Dermis microvascular lymphatic vessel endothelial cell (primary cell): ENCODE measurements at regions not wholly inside any gene's neighbourhood (a gene's known extent, or its start where the extent isn't known, plus 50 kb on each side); places are given as distances from the start of the nearest gene placed in this dataset.

ENCODE experiments used
- DNase-seq, 2 donors: peaks; one replicate each; pipeline versions ENCODE4 v3.0.0 to v3.0.0-alpha.2; 2010; ENCODE audit warnings: low read depth in 2 of 2

DNA sequence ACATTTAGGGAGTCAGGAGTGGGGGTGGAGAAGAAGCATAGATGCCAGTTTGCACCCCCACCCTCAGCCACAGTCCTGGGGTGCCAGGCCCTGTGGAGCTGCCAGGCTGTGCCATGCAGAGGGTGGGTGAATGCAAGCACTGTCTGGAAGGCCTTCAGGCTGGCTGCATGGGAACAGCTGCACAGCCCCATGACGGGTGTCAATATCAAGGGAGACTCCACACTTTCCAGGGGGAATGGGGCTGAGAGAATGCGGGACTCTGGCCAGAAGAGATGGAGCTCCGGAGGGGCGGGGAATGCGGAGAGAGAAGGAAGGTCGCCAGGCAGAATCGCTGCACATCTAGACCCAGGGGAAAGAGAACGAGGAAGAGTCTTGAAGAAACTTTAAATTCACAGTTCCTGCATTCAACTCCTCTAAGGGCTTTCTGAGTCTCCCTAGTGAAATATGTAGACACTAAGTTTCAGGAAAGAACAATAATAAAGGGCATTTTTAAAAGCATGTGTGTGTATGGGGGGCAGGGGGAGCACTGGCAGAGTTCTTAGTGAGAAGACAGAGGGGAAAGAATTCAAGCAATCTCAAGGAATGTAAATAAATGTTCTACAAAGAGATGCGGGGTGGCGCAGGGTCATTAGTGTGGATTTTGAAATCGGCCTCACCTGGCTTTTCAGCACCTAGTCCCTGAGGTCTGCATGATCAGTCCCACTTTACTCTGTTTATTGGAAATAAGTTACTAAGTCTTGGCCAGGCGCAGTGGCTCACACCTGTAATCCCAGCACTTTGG lies 59.1 kb downstream of the BOD1 start:
- DNase-seq = no peak

DNA sequence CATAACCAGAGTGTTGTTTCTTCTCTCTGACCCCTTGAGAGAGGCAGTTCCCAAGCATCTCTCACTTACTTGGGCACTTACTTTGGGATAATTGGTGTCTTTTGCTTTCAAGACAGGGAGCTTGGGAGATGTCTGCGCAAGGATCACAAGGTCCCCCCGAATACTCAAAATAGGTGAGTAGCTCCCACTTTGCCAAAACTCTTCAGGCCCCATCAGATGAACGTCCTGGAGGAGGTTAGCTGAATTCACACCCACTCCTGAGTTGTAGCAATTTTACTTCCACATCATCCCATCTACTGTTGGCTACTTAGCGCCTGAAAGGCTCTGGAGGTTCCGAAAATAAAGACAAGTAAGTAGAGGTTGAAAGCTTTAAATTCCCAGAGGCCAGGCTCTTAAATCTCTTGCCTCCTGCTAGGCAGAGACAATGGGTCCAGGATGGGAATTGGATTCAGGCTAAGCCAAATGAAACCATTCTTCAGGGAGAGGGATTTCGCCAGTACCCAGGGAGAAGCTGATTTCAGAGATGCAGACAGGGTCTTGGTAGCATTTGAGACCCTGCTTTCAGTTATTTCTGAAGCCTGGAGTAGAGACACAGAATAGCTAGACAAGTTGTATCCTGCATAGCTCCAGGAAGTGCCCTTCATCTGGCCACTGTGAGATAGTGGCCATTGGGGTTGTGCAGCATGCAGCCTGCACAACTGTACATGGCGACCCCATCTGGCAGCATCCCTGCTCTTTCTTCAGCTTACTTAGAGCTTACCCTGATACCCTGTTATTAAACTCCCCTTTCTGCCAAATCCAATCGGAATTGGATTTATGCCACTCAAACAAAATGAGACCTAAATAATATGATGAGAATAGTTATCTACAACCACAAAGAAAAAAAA lies 60.1 kb downstream of the BOD1 start:
- DNase-seq = no peak

DNA sequence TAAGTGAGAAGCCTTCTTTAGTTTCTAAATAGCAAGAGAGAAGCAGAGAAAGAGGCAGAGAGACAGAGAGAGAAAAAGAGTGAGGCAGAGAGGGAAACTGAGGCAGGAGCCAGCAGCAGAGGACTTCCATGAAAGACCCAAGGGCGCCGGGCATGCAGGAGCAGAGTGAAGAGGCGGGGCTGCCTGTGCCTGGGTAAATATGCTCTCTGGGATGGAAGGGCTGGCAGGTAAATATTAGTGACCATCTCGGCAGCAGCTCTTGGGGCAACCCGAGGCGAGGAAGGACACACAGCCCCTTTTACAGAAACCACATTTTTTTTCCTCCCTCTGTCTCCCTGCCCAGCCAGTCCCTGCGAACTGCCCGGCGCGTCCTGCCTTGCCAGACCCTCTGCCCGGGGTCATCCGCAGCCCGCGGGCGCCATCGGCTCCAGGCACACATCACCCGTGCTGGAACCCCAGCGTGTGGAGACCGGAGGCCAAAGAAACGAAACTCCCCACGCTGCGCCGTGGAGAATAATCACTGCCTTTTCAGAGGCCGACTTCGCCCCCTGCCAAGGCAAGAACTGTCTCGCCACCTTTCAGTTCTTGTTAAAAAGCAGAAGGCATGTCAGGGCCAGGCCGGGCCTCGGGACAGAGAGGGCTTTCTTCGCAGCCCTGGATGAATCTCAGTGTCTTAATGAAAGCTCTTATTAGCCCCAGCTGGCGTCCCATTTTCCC lies 61.3 kb downstream of the BOD1 start:
- DNase-seq = no peak

DNA sequence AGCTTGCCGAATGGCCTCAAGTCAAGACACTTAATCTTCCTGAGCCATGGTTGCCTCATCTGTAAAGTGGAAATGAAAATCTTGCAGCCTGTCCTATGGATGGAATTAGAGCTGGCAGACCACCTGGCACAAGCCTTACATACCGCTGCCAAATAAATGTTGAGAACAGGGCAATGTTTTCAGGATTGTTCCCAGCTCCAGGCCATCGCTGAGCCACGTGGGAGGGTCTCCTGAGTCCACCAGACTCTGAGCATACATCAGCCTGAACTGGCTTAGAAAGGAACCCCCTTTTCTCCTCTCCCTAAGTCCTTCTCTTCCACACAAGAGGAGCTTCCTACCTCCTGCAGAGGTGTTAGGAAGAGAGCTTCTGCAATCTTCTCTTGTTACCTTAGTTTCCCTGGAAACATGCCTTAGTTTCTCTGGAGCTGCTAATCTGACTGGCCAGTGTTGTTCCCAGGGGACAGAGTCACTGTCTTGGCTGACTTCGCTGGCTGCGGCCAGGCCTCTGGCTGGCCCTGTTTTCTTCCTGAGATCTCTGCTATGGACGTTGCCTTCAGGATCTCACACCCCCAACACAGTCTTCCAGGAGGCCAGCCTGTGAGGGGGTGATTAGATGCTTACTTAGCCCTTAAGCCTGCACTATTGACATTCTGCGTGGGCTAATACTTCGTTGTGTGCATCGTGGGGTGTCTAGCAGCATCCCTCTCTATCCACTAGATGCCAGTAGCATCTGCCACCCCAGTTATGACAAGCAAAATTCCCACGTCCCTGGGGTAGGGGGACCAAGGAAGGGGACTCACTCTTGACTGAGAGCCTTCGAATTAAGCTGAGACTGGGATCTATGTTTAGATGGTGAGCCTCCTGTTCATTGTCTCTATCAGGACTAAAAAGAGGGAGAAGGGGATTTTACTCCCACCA lies 62.2 kb downstream of the BOD1 start:
- no peak for DNase-seq

DNA sequence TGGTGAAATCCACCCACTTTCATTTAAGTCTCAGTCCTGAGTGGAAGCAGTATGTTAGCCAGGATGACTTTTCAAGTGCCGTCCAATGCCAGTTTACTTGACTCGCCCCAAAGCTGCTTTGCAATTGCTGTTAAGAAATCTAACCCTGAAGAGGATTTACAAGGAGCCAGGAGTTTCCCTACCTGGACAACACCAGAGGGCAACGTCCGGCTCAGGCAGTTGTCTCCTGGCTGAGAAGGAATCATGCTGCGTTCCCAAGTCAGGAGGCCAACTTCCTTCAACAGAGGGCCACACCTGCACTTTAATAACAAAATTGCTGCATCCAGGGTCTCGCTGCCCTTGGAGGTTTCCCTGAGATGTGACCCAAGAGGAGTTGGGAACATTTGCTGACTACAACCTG lies 65.8 kb downstream of the BOD1 start:
- no peak for DNase-seq

DNA sequence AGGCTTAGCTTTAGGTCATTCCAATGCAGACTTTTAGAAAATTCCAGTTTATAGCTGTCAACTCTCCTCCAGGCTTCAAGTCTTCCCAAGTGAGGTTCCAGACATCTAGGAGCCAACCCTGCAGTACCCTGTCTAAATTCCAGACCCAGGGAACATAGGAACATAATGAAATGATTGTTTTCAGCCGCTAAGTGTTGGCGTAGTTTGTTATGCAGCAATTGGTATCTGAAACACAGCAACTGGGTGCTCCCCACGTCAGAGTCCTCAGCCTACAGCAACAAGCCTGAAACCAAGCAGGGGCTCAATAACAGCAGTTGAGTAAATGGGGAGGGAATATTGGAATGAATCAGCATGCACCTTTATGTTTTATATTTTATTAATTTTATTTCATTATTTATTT lies 66.8 kb downstream of the BOD1 start:
- DNase-seq = no peak

DNA sequence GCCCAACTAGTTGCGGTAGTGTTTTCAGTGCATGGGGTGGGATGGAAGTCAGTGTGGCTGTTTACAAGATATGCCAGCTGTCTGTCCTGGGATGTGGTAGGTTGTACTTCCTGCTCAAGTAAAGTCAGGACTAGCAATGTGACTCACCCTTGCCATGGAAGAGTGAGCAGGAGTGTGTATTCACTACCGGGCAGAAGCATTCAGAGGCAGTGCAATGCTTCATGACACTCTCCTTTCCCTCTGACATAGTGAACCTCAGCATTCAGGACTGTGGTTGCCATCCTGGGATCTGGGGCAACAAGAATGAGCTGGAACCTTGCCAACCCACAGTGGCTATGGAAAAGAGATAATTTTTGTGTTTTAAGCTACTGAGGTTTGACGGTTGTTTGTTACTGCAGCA lies 68.9 kb downstream of the BOD1 start:
- peak in 1 of 2 donors; percentile 30 for DNase-seq

DNA sequence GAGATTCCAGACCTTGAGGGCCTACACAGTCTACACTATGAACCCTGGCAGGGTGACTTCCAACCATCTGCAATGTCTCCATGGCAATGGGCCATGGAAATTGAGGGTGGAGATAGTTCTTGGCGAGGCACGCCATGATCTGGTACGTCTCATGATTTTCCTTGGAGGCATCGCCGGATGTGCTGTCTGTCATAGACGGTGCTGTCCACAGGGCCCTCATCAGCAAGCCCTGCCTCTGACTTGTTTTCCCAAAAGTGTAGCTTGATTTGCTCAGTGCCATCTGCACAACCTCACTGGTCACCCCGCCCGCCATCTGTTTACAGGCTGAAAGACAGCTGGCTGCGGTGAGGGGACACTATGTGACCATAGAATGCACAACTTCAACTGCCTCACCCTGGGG lies 73.5 kb downstream of the BOD1 start:
- no peak for DNase-seq

DNA sequence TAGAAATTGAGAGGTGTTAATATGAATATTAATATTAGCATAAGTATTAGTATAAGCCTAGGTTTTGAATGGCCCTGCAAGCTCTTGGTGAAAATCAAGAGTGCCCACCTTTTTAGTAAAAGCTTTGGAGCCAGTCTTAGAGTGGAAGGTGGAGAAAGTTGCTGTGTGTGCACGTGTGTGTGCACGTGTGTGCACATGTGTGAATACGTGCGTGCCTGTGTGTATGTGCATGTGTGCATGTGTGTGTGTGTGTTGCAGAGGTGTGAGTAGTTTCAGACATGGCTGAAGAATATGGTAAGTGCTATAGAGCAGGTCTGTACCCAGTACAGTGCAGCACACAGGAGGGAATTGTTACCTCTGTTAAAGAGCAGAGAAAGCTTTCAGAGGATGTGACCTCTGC lies 74.3 kb downstream of the BOD1 start:
- DNase-seq = no peak

DNA sequence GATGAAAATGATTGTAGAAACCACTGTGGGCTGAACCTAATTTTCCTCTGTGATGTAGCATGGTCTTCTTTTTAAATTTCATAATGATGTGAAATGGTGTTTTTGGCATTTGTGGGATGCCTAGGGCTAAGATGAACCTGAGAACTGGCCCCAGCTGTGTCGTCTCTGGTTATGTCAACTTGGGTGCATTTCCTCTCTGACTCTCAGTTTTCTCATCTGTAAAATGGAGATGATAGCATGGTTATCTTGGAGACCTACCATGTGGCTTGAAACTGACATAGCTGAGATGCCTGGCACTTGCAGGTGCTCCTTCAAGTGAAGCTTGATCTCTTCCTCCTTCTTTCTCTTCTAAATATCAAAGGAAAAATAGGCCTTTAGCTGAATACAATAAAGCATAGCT lies 77.8 kb downstream of the BOD1 start:
- no peak for DNase-seq

DNA sequence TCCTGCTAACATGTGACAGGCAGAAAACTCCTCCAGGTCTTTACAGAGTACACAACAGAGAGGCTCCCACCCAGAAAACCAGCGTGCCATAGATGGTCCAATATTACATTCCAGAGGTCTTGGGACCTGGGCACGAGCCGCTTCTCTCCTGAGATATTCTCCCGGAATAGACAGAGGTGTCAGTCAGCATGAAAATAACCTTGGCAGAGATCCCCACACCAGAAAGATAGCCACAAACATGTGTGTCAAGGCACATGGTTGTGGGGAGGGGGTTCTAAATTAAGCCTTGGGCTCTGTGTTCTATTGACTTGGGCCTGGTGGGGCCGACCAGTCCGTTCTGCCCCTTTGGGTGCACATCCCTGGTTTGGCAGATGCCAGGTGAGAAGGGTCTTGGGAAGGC lies 78.4 kb downstream of the BOD1 start:
- DNase-seq = no peak

DNA sequence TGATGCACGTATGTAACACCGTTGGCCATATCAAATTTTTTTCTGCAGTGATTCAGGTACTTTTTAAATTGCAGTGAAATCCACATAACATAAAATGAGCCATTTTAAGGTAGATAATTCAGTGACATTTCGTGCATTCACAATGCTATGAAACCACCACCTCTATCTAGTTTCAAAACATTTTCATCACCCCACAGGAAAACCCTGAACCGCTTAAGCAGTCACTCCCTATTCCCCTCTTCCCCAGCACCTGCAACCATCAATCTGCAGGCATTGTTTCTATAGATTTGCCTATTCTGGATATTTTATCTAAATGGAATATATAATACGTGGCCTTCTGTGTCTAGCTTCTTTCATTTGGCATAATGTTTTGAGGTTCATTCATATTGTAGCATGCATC lies 79.2 kb downstream of the BOD1 start:
- DNase-seq = no peak

DNA sequence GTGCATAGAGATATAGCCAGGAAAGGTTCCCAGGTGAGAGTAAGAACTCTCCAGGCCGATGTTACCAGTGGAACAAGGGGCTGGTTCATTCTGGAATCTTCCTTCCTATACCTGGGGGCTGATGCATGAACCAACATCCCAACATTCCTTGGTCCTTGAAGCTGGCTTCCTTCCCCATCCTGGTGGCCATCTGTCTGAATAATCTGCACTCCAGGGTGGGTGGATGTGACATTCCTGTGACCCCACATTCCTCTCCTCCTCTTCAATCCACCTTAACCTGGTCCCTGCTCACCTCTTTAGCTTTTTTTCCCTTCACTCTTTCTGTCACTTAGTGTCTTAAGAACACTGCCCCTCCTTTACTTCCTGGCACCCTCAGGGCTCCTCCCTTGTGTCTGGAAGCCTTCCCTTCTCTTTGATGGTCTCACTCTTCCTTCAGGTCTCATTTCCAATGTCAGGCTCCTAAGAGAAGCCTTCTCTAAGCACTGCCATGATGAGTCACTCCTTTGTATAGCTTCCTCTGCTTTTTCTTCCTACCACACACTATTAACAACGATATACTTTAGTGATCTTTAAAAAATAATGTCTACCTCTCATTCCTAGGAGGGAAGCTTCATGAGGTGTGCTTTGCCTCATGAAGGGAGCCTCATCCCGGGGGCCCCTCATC lies 80.3 kb downstream of the BOD1 start:
- peak in 1 of 2 donors; percentile 23 for DNase-seq

DNA sequence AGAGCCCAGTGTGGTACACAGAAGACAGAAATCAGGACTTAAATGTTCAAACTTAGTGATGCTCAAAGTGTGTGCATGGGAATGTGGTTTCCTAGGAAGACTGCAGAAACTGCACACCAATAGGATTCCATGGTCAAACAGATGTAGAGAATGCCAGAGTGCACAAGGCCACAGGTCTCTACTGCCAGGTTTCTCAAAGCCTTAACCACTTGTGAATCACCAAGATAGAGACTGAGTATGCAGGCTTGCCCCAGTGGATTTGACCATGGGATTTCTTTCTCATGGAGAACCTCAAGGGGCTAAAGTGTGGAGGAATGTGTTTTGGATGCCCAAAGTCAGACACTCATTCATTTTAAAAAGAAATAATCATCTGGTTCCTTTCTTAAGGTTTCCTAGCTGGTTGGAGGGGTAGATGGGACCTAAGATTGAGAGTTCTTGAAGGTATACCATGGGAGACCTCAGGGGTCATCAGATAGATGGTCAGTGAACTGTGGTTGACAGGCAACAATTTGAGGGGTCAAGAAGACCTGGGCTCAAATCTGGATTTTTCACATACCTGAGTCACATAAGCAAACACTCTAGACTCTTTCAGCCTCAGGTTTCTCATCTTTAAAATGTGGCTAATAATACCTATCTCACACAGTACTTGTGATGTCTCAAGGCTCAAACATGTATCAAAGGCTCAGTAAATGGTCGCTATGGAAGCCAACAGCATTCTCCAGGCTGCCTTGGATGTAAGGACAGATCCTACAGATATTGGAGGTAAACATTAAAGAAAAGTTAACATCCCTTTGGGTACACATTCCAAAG lies 81.1 kb downstream of the BOD1 start:
- DNase-seq = no peak

DNA sequence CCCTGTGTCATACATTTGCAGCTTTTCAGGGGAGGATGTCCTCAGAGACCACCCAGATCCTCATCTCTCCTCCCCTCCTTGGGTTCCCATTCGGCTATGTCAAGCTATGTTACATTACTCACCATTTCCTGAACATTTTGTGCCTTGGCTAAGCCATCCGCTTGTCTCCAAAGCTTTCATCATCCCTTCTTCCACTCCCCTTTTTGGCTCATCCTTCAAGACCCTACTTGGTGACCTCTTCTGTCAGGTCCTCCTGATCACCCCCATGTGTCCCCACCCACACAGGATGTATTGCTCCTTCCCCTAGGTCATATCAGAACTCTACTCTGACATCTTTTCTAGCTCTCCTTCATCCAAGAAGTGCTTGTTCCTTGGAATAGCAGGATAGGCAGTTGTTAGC lies 81.8 kb downstream of the BOD1 start:
- DNase-seq = peak in 1 of 2 donors; percentile 11

DNA sequence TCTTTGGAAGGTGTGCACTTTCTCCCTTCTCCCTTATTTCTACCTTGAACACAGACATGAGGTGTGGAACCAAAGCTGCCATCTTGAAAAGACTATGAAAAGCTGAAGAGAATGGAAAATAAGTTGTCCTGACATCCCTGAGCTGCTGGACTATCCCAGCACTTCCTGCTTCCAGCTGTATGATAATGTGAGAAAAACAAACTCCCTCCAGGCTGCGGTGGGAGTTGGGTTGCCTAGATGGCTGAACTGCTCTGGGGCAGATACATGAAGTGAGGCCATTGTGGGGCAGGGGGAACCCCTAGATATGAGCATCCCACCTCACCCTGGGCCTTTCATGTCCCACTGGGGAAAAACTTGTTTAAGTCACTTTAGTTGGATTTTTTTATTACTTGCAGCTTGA lies 82.4 kb downstream of the BOD1 start:
- DNase-seq = no peak

DNA sequence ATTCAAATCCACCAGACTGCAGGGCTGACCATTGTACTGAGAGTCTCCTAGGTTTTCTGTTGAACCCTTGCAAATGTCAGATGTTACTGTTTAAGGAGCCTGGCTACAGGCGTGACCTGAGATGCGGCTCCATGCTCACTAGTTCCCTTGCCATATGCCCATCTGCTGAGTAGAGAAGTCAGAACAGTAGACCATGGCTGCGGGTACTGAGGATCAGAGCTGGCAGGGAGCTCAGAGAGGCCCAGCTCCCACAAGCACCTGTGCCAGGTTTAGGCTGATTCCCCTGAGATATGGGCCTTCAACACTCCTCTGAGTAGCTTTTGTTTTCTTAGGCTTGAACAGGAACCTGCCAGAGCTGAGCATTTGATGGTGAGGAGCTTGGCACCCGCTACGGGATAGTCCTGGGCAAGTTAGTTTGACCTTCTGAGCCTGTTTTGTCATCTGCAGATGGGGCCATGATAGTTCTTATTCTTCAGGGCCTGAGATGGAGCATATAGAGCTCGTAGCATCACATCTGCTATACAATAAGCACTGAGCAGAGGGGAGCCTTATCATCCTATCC lies 83.7 kb downstream of the BOD1 start:
- no peak for DNase-seq

DNA sequence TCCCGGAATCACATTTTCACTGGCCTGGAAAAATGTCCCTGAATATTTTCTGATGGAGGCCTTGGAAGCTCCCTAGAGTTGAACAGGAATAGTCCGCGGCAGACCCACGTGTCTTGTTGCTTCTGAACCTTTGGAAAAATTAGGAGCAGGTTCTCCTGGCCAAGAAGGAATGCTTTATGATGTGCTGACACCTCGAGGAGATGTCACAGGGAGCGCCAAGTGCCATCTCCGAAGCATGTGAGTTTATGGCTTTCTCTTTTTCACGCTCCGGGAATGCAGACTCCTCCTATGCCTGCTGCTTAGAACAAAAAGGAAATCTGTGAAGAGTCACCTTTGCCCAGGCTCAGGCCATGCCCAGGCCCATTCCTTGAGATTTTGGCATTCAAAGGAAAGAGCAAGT lies 84.6 kb downstream of the BOD1 start:
- no peak for DNase-seq

DNA sequence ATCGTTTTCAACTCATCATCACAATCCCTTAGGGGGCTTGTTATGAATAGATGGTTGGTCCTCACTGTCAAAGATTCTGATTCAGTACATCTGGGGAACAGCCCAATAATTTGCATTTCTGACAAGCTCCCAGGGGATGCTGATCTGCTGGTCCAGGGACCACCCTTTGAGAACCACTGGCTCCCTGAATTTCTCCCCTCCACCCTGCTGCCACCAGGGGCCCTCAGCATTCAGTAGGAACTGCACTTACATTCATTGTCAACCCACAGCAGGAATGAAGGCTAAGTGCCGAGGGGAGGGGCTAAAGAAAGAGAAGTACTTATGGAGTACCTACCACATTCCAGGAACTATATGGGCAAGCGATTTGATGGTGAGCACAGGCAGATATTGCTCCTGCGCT lies 85.9 kb downstream of the BOD1 start:
- no peak for DNase-seq

DNA sequence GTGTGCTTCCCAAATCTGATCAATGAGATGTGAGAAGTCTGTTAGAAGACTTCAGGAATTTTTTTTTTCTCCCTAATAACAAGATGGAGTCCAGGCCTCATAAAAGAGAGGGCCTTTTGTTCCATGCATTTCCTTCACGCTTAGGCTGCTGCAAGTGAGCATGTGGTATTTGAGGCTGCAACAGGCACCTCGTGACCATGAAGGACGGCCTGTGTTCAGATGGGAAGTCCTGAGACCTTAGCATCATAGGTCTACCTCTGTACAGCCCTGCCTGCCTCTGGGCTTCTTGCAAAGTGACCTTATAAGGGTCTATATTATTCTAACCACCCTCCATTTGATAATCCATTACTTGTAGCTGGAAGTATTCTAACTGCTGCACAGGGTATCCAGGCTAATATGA lies 86.6 kb downstream of the BOD1 start:
- no peak for DNase-seq
